CD4-positive, alpha-beta T cell treated with Interferon gamma for 1 hour (primary cell): ENCODE measurements at regions not wholly inside any gene's neighbourhood (a gene's known extent, or its start where the extent isn't known, plus 50 kb on each side); places are given as distances from the start of the nearest gene placed in this dataset.

Experiments
- DNase-seq: peaks from one replicate; pipeline ENCODE4 v3.0.0-alpha.2; 2020

DNA sequence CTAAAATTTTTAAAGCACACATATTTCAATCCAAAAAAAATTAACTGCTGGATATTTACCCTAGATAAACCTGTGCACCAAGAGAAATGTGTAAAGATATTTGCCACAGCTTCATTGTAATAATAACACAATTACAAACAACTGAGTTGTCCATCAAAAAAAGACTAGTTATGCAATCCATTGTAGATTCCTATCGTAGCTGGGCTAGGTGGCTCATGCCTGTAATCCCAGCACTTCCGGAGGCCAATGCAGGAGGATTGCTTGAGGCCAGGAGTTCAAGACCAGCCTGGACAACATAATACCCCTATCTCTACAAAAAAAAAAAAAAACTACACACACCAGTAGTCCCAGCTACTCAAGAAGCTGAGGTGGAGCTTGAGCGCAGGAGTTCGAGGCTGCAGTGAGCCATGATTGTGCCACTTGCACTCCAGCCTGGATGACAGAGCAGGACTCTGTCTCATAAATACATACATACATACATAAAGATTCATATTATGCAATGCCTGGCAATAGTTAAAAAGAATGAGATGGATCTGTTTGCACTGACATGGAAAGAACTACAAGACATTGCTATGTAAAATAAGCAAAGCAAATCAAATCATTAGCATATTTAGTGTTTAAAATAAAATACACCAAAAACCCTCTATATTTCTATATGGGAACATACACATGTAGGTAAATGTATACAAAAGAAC is 56.5 kb upstream of the CCDC28A start:
- no peak for DNase-seq

DNA sequence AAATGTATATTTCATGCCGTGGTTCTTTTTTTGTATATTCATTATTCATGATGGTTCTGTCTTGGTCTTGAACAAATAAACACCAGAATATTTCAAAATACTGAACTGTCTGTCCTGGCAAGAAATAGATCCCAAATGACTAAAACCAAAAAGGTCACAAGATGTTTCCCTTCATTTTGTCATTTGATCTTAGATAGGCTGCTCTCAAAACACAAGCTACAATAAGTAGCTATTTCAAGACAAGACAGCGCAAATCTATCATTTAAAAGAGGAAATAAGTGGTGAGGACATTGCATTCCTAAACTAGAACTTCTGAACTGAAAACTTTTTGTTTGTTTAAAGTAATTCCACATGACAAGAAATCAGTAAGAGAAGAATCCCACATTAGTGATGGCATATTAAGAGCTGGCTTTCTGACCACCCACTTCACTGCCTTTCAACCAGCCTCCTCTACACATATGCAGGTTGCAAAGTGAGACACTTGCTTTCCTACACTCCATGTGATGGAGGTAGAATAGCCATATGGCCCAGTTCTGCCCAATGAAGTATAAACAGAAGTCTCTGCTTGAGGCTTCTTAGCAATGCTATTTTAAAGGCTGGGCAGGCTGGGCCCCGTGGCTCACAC is 54.4 kb upstream of the CCDC28A start:
- DNase-seq = no peak

DNA sequence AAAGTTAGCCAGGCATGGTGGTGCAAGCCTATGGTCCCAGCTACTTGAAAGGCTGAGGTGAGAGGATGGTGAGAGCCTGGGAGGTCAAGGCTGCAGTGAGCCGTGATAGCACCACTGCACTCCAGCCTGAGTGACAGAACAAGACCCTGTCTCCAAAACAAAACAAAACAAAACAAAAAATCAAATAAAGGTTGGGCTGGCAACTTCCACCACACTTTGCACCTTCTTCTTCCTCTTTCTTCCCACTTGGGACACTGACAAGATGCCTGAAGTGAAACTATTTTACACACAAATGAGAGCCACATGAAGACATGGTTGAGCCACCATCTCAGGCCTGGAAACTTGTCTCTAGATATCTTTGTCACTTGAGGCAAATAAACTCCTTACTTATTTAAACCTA is 53.8 kb upstream of the CCDC28A start:
- no peak for DNase-seq

DNA sequence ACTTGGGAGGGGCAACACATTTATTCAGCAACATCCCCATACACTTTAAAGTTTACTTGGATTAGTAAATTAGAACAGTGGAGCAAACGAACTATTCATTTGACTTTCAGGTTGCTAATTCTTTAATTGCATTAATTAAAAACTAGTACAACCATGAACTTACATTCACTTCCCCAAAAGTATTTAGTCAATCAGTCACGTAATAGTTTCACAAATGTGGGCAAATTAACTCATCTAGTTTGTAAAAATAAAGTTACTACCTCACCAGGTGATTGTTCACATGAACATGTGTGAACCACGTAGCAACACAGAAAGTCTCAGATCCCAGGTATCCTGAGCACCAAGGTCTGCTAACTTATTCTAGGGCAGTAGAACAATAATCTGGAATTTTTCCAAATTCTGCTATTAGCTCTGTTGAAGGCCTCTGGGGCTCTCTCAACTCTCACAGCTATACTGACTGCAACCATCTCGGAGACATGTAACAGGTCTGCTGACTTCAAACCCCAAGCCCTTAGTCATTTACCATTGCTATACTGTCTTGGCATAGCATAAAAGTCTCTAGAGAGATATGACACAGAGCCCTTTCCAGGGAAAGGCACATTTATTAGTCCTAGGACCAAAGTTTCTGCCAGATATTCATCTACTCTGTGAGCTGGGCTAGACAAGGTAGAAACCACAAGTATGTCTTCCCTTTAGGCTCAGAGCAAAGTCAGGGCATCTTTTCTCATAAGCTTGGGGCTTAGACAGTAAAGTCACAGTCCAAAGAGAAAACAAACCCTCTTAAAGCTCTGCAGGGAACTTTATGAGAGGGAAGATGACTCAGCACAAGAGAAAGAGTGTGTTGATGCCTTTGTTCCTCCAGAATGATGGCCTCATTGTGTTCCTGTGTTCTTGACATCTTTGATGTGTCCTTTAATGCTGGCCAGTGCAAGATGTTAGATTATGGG is 50.9 kb upstream of the CCDC28A start:
- DNase-seq = no peak
